A673 (cell line): ENCODE measurements at regions not wholly inside any gene's neighbourhood (a gene's known extent, or its start where the extent isn't known, plus 50 kb on each side); places are given as distances from the start of the nearest gene placed in this dataset.

Source experiments
- BruUV-seq: library from RNA; stranded (reverse); fragments of 400-500 nt; replicated peaks from 2 replicates; lab custom pipeline; 2021; lab: Mats Ljungman, UMichigan
- CTCF ChIA-PET: fragments of 300-600 bp; sonication (Branson Sonifier 250); formaldehyde crosslinking; loops from one replicate; lab custom pipeline; 2022; ENCODE audit warnings: antibody characterized with exemption; lab: Charles Lee
- POLR2A ChIA-PET: fragments of 300-600 bp; sonication (Branson Sonifier 250); formaldehyde crosslinking; loops from one replicate; lab custom pipeline; 2022; ENCODE audit warnings: antibody characterized with exemption; ENCODE audit not compliant: low non-redundant PET; lab: Charles Lee
- DNase-seq: peaks from one replicate; pipeline ENCODE4 v3.0.0-alpha.2; 2015; ENCODE audit warnings: low spot score
- H3K27ac ChIP-seq: fragments of 200-600 bp; sonication (generic); 2 replicates; pipeline ENCODE4 v1.5.1; 2016; ENCODE audit warnings: mixed run types, low read depth, mild to moderate bottlenecking, mixed read lengths, antibody characterized with exemption, low read length; ENCODE audit not compliant: poor library complexity, severe bottlenecking
- H3K27me3 ChIP-seq: fragments of 200-600 bp; sonication (generic); replicated peaks from 2 replicates; pipeline ENCODE4 v1.6.1; 2017; ENCODE audit warnings: mixed run types, low read depth, mild to moderate bottlenecking, mixed read lengths, antibody characterized with exemption, low read length; ENCODE audit not compliant: insufficient read depth, poor library complexity
- H3K36me3 ChIP-seq: fragments of 200-600 bp; sonication (generic); 2 replicates; pipeline ENCODE4 v1.6.1; 2016; ENCODE audit warnings: mixed run types, mild to moderate bottlenecking, mixed read lengths, antibody characterized with exemption, low read length; ENCODE audit not compliant: insufficient read depth, poor library complexity, severe bottlenecking
- H3K4me1 ChIP-seq: fragments of 200-600 bp; sonication (generic); 2 replicates; pipeline ENCODE4 v1.6.1; 2017; ENCODE audit warnings: mixed run types, mild to moderate bottlenecking, mixed read lengths, antibody characterized with exemption, low read length; ENCODE audit not compliant: insufficient read depth, poor library complexity, severe bottlenecking
- H3K4me3 ChIP-seq: fragments of 200-600 bp; sonication (generic); 2 replicates; pipeline ENCODE4 v1.5.1; 2016; ENCODE audit warnings: low read depth, mixed run types, mild to moderate bottlenecking, mixed read lengths, low read length; ENCODE audit not compliant: poor library complexity, severe bottlenecking
- H3K9me3 ChIP-seq: fragments of 200-600 bp; sonication (generic); 2 replicates; pipeline ENCODE4 v1.6.1; 2016; ENCODE audit warnings: mixed run types, low read depth, mild to moderate bottlenecking, mixed read lengths, antibody characterized with exemption, low read length; ENCODE audit not compliant: poor library complexity, severe bottlenecking
- CTCF ChIP-seq: fragments of 300-800, 200-600 bp; sonication (generic); conservative IDR thresholded peaks from 2 replicates; pipeline ENCODE4 v1.5.1; 2017; ENCODE audit warnings: low read depth, mild to moderate bottlenecking, antibody characterized with exemption, low read length, moderate library complexity, mixed read lengths
- EZH2 ChIP-seq: fragments of 200-600 bp; sonication (generic); IDR thresholded peaks from 2 replicates; pipeline ENCODE4 v1.6.1; 2017; ENCODE audit warnings: borderline replicate concordance, low read depth, mild to moderate bottlenecking, mixed read lengths, antibody characterized with exemption, low read length; ENCODE audit not compliant: poor library complexity, severe bottlenecking
- intact Hi-C: fragments of 100-400 bp; cut with micrococcal nuclease; formaldehyde crosslinking; loops from one replicate; pipeline ENCODE4 v1.10.0; 2022; ENCODE audit not compliant: unreplicated experiment

- no peak overlapping the region for H3K27ac ChIP-seq
- BruUV-seq = no TSS peak
- H3K36me3 ChIP-seq = no peaks in the 10 kb centered on the region
- TF ChIP-seq EZH2 (no peak), CTCF (no peak)
- ChIA-PET POLR2A (no interaction called here), CTCF (no interaction called here)
- intact Hi-C loops = no loop called here
- H3K27me3 ChIP-seq = no peaks in the 10 kb centered on the region
- no peak for DNase-seq
- no peak overlapping the region for H3K4me3 ChIP-seq
- no peaks in the 10 kb centered on the region for H3K4me1 ChIP-seq
- H3K9me3 ChIP-seq = no peaks in the 10 kb centered on the region
Measured at GRCh38 chr5:2208239-2208544, 325.5 kb upstream of the IRX4 start.

GRCh38 chr5:2207416-2208238 lies 324.9 kb upstream of the IRX4 start:
- no peaks in the 10 kb centered on the region for H3K4me1 ChIP-seq
- BruUV-seq = no TSS peak
- no peak for TF ChIP-seq EZH2
- no peak for TF ChIP-seq CTCF
- H3K36me3 ChIP-seq = no peaks in the 10 kb centered on the region
- no peak for DNase-seq
- H3K27ac ChIP-seq = no peak overlapping the region
- no peaks in the 10 kb centered on the region for H3K9me3 ChIP-seq
- no peak overlapping the region for H3K4me3 ChIP-seq
- ChIA-PET POLR2A (no interaction called here), CTCF (interaction anchor here (0.6 kb wide), 1 partner anchor 14 kb away, joined by 3 read pairs; no protein-coding TSS in a partner anchor)
- intact Hi-C loops = no loop called here
- no peaks in the 10 kb centered on the region for H3K27me3 ChIP-seq

GRCh38 chr5:2207109-2207399 lies 324.3 kb upstream of the IRX4 start:
- Histone ChIP-seq H3K9me3 (no peaks in the 10 kb centered on the region), H3K4me1 (no peaks in the 10 kb centered on the region), H3K27me3 (no peaks in the 10 kb centered on the region), H3K4me3 (no peak overlapping the region), H3K36me3 (no peaks in the 10 kb centered on the region), H3K27ac (no peak overlapping the region)
- ChIA-PET POLR2A (no interaction called here), CTCF (no interaction called here)
- TF ChIP-seq EZH2 (no peak), CTCF (no peak)
- BruUV-seq = no TSS peak
- DNase-seq = no peak
- intact Hi-C loops = no loop called here
